Caco-2 (cell line): ENCODE measurements at regions not wholly inside any gene's neighbourhood (a gene's known extent, or its start where the extent isn't known, plus 50 kb on each side); places are given as distances from the start of the nearest gene placed in this dataset.

Experiments
- BruUV-seq: library from RNA; stranded (reverse); fragments of 400-500 nt; replicated peaks from 2 replicates; lab custom pipeline; 2021; lab: Mats Ljungman, UMichigan
- CTCF ChIA-PET: fragments of 300-600 bp; sonication (Branson Sonifier 250); formaldehyde crosslinking; loops from one replicate; lab custom pipeline; 2022; ENCODE audit warnings: antibody characterized with exemption; lab: Charles Lee
- POLR2A ChIA-PET: fragments of 300-600 bp; sonication (Branson Sonifier 250); formaldehyde crosslinking; loops from one replicate; lab custom pipeline; 2022; ENCODE audit warnings: antibody characterized with exemption; lab: Charles Lee
- DNase-seq, 2 experiments: peaks; one replicate each; pipeline versions ENCODE4 v3.0.0 to v3.0.0-alpha.2; 2020 to 2022
- H3K27me3 ChIP-seq: replicated peaks from 2 replicates; pipeline ENCODE4 v1.6.0; 2011; ENCODE audit warnings: low read length; ENCODE audit not compliant: control insufficient read depth, insufficient read depth
- H3K36me3 ChIP-seq: 2 replicates; pipeline ENCODE4 v1.5.1; 2011; ENCODE audit warnings: low read length; ENCODE audit not compliant: control insufficient read depth, insufficient read depth
- H3K4me1 ChIP-seq: fragments of 250-450 bp; sonication (Bioruptor Pico); 2 replicates; pipeline ENCODE4 v1.5.1; 2020; ENCODE audit warnings: mild to moderate bottlenecking
- H3K4me3 ChIP-seq: 2 replicates; pipeline ENCODE4 v1.5.1; 2011; ENCODE audit warnings: low read depth, mild to moderate bottlenecking, control low read depth, low read length
- H3K9me3 ChIP-seq: fragments of 250-450 bp; sonication (Bioruptor Pico); 2 replicates; pipeline ENCODE4 v1.5.1; 2020; ENCODE audit warnings: mild to moderate bottlenecking, moderate library complexity
- H3K27ac Mint-ChIP-seq: one replicate; pipeline ENCODE4 v1.8.0; 2022; ENCODE audit warnings: mixed read lengths; ENCODE audit not compliant: unreplicated experiment
- H3K27me3 Mint-ChIP-seq: one replicate; pipeline ENCODE4 v1.8.0; 2022; ENCODE audit warnings: mixed read lengths; ENCODE audit not compliant: insufficient read depth, unreplicated experiment
- H3K36me3 Mint-ChIP-seq: one replicate; pipeline ENCODE4 v1.8.0; 2022; ENCODE audit warnings: mild to moderate bottlenecking, mixed read lengths; ENCODE audit not compliant: insufficient read depth, unreplicated experiment
- H3K4me1 Mint-ChIP-seq: one replicate; pipeline ENCODE4 v1.8.0; 2022; ENCODE audit warnings: low read depth, mixed read lengths; ENCODE audit not compliant: unreplicated experiment
- H3K4me3 Mint-ChIP-seq: one replicate; pipeline ENCODE4 v1.8.0; 2022; ENCODE audit warnings: mild to moderate bottlenecking, moderate library complexity, mixed read lengths; ENCODE audit not compliant: unreplicated experiment
- H3K9me3 Mint-ChIP-seq: one replicate; pipeline ENCODE4 v1.8.0; 2022; ENCODE audit warnings: mixed read lengths; ENCODE audit not compliant: unreplicated experiment
- CTCF ChIP-seq, 2 experiments: fragments of 200-600 bp in 1 of 2; IDR thresholded peaks; 1 replicate in 1 of 2; 2 replicates in 1 of 2; pipeline versions ENCODE4 v1.5.1 to v1.8.0; 2011 to 2022; ENCODE audit warnings: antibody characterized with exemption in 1 of 2, control low read depth in 1 of 2, inconsistent platforms in 1 of 2, low read depth in 1 of 2, low read length in 1 of 2, mild to moderate bottlenecking in 1 of 2, moderate library complexity in 1 of 2; ENCODE audit not compliant: insufficient read depth in 1 of 2, severe bottlenecking in 1 of 2, unreplicated experiment in 1 of 2
- intact Hi-C: fragments of 100-400 bp; cut with micrococcal nuclease; formaldehyde crosslinking; loops from one replicate; pipeline ENCODE4 v1.10.0; 2022; ENCODE audit not compliant: unreplicated experiment

GRCh38 chr22:44422746-44423380 lies 75.2 kb downstream of the RTL6 start:
- CTCF ChIA-PET = no interaction called here
- no peak overlapping the region for H3K4me3 Mint-ChIP-seq

GRCh38 chr22:44419429-44419828 lies 78.6 kb downstream of the RTL6 start:
- CTCF ChIA-PET = no interaction called here
- no TSS peak for BruUV-seq

More at GRCh38 chr22:44422746-44423380, 75.2 kb downstream of the RTL6 start:
- H3K4me1 ChIP-seq = no peaks in the 10 kb centered on the region
- intact Hi-C loops = no loop called here
- H3K27me3 Mint-ChIP-seq = peaks cover 6% of the 10 kb centered on the region
- peaks cover 10% of the 10 kb centered on the region for H3K9me3 Mint-ChIP-seq
- no peak for DNase-seq
- no peak for TF ChIP-seq CTCF (IDR thresholded peaks at IDR 0.05; ENCODE audit: insufficient read depth in 1 of 2, low read depth in 1 of 2, low read length in 1 of 2, severe bottlenecking in 1 of 2, unreplicated experiment in 1 of 2)
- H3K36me3 ChIP-seq = no peaks in the 10 kb centered on the region
- peaks cover 1% of the 10 kb centered on the region; the same call in 1 of the 2 replicates for H3K27me3 ChIP-seq
- no peak overlapping the region for H3K27ac Mint-ChIP-seq
- H3K9me3 ChIP-seq = peaks cover 6% of the 10 kb centered on the region
- POLR2A ChIA-PET = interaction anchor here (0.6 kb wide), 1 partner anchor 10 kb away, joined by 7 read pairs; no protein-coding TSS in a partner anchor
- no peaks in the 10 kb centered on the region for H3K36me3 Mint-ChIP-seq
- no peaks in the 10 kb centered on the region for H3K4me1 Mint-ChIP-seq
- BruUV-seq = no TSS peak
- H3K4me3 ChIP-seq = no peak overlapping the region

DNA sequence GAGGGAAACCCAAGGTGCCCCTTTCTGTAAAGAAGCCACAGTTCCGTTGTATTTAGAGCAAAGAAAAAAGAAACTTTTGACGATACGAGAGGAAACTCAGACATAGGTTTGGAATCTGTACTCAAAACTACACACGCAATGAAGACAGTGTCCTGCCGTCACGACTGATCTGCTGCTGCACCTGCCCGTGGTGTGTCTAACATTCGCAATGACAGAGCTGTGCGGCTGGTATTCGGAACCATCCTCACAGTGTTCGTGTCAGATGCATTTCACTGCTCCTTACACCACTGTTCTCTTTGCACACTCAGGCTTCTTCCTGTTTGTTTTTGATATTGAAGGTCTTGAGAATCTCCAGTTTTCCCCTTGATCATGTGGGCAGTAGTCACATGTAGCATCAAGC lies 84.8 kb downstream of the RTL6 start:
- no peak for TF ChIP-seq CTCF (IDR thresholded peaks at IDR 0.05; ENCODE audit: insufficient read depth in 1 of 2, low read depth in 1 of 2, low read length in 1 of 2, severe bottlenecking in 1 of 2, unreplicated experiment in 1 of 2)
- Mint-ChIP-seq H3K27ac (no peak overlapping the region), H3K27me3 (peaks cover 21% of the 10 kb centered on the region), H3K9me3 (peaks cover 18% of the 10 kb centered on the region), H3K36me3 (no peaks in the 10 kb centered on the region), H3K4me1 (no peaks in the 10 kb centered on the region), H3K4me3 (no peak overlapping the region)
- Histone ChIP-seq H3K4me1 (no peaks in the 10 kb centered on the region), H3K9me3 (peaks cover 5% of the 10 kb centered on the region; the same call in 1 of the 2 replicates), H3K27me3 (peaks cover under 1% of the 10 kb centered on the region; the same call in 1 of the 2 replicates), H3K36me3 (no peaks in the 10 kb centered on the region), H3K4me3 (no peak overlapping the region)
- intact Hi-C loops = no loop called here
- no peak for DNase-seq
- POLR2A ChIA-PET = no interaction called here
- CTCF ChIA-PET = no interaction called here
- no TSS peak for BruUV-seq

More at GRCh38 chr22:44419429-44419828, 78.6 kb downstream of the RTL6 start:
- DNase-seq = no peak
- H3K27me3 Mint-ChIP-seq = peaks cover 13% of the 10 kb centered on the region
- intact Hi-C loops = no loop called here
- H3K9me3 Mint-ChIP-seq = peaks cover 28% of the 10 kb centered on the region
- no peak overlapping the region for H3K4me3 ChIP-seq
- no peaks in the 10 kb centered on the region for H3K36me3 ChIP-seq
- H3K9me3 ChIP-seq = peaks cover 9% of the 10 kb centered on the region
- no peaks in the 10 kb centered on the region for H3K36me3 Mint-ChIP-seq
- TF ChIP-seq CTCF (IDR thresholded peaks at IDR 0.05; ENCODE audit: insufficient read depth in 1 of 2, low read depth in 1 of 2, low read length in 1 of 2, severe bottlenecking in 1 of 2, unreplicated experiment in 1 of 2) = no peak
- H3K27me3 ChIP-seq = peaks cover 1% of the 10 kb centered on the region; the same call in 1 of the 2 replicates
- no peak overlapping the region for H3K27ac Mint-ChIP-seq
- no peaks in the 10 kb centered on the region for H3K4me1 ChIP-seq
- POLR2A ChIA-PET = no interaction called here
- no peak overlapping the region for H3K4me3 Mint-ChIP-seq
- H3K4me1 Mint-ChIP-seq = no peaks in the 10 kb centered on the region
